ENCODE measurements at regions not wholly inside any gene's neighbourhood (a gene's known extent, or its start where the extent isn't known, plus 50 kb on each side); places are given as distances from the start of the nearest gene placed in this dataset.

DNA sequence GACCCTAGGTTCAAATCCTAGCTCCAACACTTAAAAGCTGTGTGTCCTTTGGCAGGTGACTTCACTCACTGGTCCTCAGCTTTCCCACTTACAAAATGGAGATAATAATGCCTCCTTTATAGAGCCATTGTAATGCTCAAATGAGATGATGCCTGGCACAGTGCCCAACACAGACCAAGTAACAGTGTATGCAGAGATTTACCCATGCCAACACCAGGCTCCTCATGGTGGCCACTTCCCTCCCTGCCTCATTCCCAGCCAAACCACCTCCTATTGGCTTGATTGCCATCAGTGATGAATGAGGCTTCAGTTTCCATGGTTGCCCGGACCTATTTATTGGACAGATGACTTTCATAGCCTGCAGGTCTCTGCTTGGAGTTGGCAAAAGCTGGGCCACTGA lies 469.4 kb downstream of the CDK5RAP2 start:
- H3K9me3 Mint-ChIP-seq, result no peaks in the 10 kb centered on the region
- H3K36me3 Mint-ChIP-seq (ENCODE audit: low read depth), result no peaks in the 10 kb centered on the region
- no peaks in the 10 kb centered on the region for H3K4me1 Mint-ChIP-seq
- peaks cover 2% of the 10 kb centered on the region for H3K27me3 Mint-ChIP-seq
- intact Hi-C loops (cut with micrococcal nuclease), result no loop called here
- no peak overlapping the region for H3K27ac Mint-ChIP-seq
- CTCF ChIA-PET, result no interaction called here
- POLR2A ChIA-PET, result no interaction called here
- H3K4me3 Mint-ChIP-seq, result no peak overlapping the region
- no peak for ATAC-seq (ENCODE audit: low read depth)
- no peak for DNase-seq
- no peak for TF ChIP-seq CTCF (IDR thresholded peaks at IDR 0.05)

DNA sequence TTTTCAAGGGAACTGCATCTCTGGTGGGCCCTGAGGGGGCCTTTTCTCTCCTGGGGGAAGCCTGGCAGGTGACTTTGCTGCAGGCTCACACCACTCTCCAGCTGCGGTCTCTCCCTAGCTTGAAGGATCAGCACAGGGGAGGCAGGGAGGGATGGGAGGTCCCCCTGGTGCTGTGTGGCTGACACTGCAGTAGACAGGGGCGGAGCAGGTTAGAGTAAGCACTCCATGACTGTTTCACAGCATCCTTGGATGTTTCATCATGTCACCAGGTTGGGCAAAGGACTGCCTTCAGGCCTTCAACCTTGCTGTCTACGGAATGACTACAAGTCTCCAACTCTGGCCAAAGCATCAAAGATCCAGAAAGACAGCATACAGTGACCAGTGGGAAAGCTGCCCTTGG lies 470.7 kb downstream of the CDK5RAP2 start:
- no peaks in the 10 kb centered on the region for H3K4me1 Mint-ChIP-seq
- POLR2A ChIA-PET, result no interaction called here
- no peaks in the 10 kb centered on the region for H3K36me3 Mint-ChIP-seq (ENCODE audit: low read depth)
- no peak overlapping the region for H3K4me3 Mint-ChIP-seq
- no peaks in the 10 kb centered on the region for H3K9me3 Mint-ChIP-seq
- intact Hi-C loops (cut with micrococcal nuclease), result no loop called here
- no peak for DNase-seq
- no peak overlapping the region for H3K27ac Mint-ChIP-seq
- no peak for TF ChIP-seq CTCF (IDR thresholded peaks at IDR 0.05)
- H3K27me3 Mint-ChIP-seq, result peaks cover 2% of the 10 kb centered on the region
- CTCF ChIA-PET, result no interaction called here
- ATAC-seq (ENCODE audit: low read depth), result no peak

- H3K4me3 Mint-ChIP-seq, result no peak overlapping the region
- H3K9me3 Mint-ChIP-seq, result no peaks in the 10 kb centered on the region
- H3K4me1 Mint-ChIP-seq, result no peaks in the 10 kb centered on the region
- H3K27me3 Mint-ChIP-seq, result peaks cover 4% of the 10 kb centered on the region
- H3K27ac Mint-ChIP-seq, result no peak overlapping the region
- no peak for TF ChIP-seq CTCF (IDR thresholded peaks at IDR 0.05)
- intact Hi-C loops (cut with micrococcal nuclease), result no loop called here
- no peak for DNase-seq
- CTCF ChIA-PET, result no interaction called here
- POLR2A ChIA-PET, result no interaction called here
- ATAC-seq (ENCODE audit: low read depth), result no peak
- no peaks in the 10 kb centered on the region for H3K36me3 Mint-ChIP-seq (ENCODE audit: low read depth)
Measured at GRCh38 chr9:120107138-120107537, 472.8 kb downstream of the CDK5RAP2 start.

GRCh38 chr9:120104771-120105170 lies 475.2 kb downstream of the CDK5RAP2 start:
- CTCF ChIA-PET, result interaction anchor here (0.6 kb wide), 1 partner anchor 9 kb away, joined by 3 read pairs; no protein-coding TSS in a partner anchor
- no peak for TF ChIP-seq CTCF (IDR thresholded peaks at IDR 0.05)
- Mint-ChIP-seq H3K36me3 (ENCODE audit: low read depth) (no peaks in the 10 kb centered on the region), H3K9me3 (no peaks in the 10 kb centered on the region), H3K4me1 (no peaks in the 10 kb centered on the region), H3K27ac (no peak overlapping the region), H3K27me3 (peaks cover 2% of the 10 kb centered on the region), H3K4me3 (no peak overlapping the region)
- DNase-seq (no peak), ATAC-seq (ENCODE audit: low read depth) (no peak)
- intact Hi-C loops (cut with micrococcal nuclease), result no loop called here
- POLR2A ChIA-PET, result no interaction called here

DNA sequence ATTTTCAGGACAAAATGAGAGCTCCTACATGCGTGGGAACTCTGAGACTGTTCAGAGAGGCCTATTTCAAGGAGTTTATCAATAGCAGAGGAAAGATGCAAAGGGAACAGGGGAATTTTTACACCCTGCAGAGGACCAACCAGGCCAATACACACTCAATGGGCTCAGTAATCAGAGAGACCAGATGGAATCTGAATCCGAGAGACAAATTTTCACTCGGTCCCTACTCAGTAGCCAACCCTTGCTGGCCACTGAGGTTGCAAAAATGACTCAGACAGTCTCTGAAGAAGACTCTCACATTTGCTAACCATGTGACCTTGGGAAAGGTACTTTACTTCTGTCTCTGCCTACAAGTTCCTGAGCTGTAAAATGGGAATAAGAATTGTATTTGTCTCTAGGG lies 479.4 kb downstream of the CDK5RAP2 start:
- H3K4me3 Mint-ChIP-seq, result no peak overlapping the region
- no peak overlapping the region for H3K27ac Mint-ChIP-seq
- DNase-seq (no peak), ATAC-seq (ENCODE audit: low read depth) (no peak)
- TF ChIP-seq CTCF (IDR thresholded peaks at IDR 0.05), result no peak
- no peaks in the 10 kb centered on the region for H3K4me1 Mint-ChIP-seq
- CTCF ChIA-PET, result no interaction called here
- intact Hi-C loops (cut with micrococcal nuclease), result no loop called here
- no peaks in the 10 kb centered on the region for H3K36me3 Mint-ChIP-seq (ENCODE audit: low read depth)
- peaks cover 7% of the 10 kb centered on the region for H3K27me3 Mint-ChIP-seq
- POLR2A ChIA-PET, result no interaction called here
- no peaks in the 10 kb centered on the region for H3K9me3 Mint-ChIP-seq

Measured in activated B cell treated with CpG ODN at 0.5 μM for 24 hours (primary cell).